B cell (primary cell): ENCODE measurements at regions not wholly inside any gene's neighbourhood (a gene's known extent, or its start where the extent isn't known, plus 50 kb on each side); places are given as distances from the start of the nearest gene placed in this dataset.

ENCODE experiments used
- ATAC-seq: fragments of 200-7000 bp; cut with Tn5 transposase; one replicate; pipeline ENCODE4 v1.10.0; 2021; ENCODE audit warnings: low read depth, mild to moderate bottlenecking, moderate number of reproducible peaks, moderate library complexity
- CTCF ChIA-PET: fragments of 350-600 bp; sonication (Branson Sonifier 250); formaldehyde crosslinking; loops from one replicate; lab custom pipeline; 2021; ENCODE audit warnings: antibody characterized with exemption, inconsistent platforms; lab: Charles Lee
- POLR2A ChIA-PET: fragments of 350-600 bp; sonication (Branson Sonifier 250); formaldehyde crosslinking; loops from one replicate; lab custom pipeline; 2021; ENCODE audit warnings: antibody characterized with exemption; lab: Charles Lee
- DNase-seq: peaks from one replicate; pipeline ENCODE4 v3.0.0; 2013
- H2AFZ ChIP-seq: 2 replicates; pipeline ENCODE4 v1.6.1; 2012; ENCODE audit warnings: mild to moderate bottlenecking, low read depth, low read length; ENCODE audit not compliant: insufficient read depth, poor library complexity, severe bottlenecking
- H3K27ac ChIP-seq, 2 donors: 1 replicate in 1 of 2; 2 replicates in 1 of 2; pipeline ENCODE4 v1.5.1; 2012 to 2013; ENCODE audit warnings: low read length in 2 of 2, mild to moderate bottlenecking in 2 of 2, moderate library complexity in 1 of 2
- H3K27me3 ChIP-seq, 4 experiments: fragments of 200-600 bp in 1 of 4; sonication (generic) in 1 of 4; replicated peaks in 1 of 4; 1 replicate in 2 of 4; 2 replicates in 2 of 4; pipeline versions ENCODE4 v1.6.1 to v1.7.0; 2013 to 2016; ENCODE audit warnings: low read length in 3 of 4, mild to moderate bottlenecking in 2 of 4, mixed read lengths in 1 of 4, moderate library complexity in 1 of 4; ENCODE audit not compliant: insufficient read depth in 4 of 4, control insufficient read depth in 3 of 4; ENCODE audit errors: control extremely low read depth in 1 of 4
- H3K36me3 ChIP-seq, 2 experiments: replicated peaks in 1 of 2; 1 replicate in 1 of 2; 2 replicates in 1 of 2; pipeline versions ENCODE4 v1.6.1 to v1.7.1; 2013; ENCODE audit warnings: low read length in 1 of 2; ENCODE audit not compliant: insufficient read depth in 2 of 2, control insufficient read depth in 1 of 2; ENCODE audit errors: control extremely low read depth in 1 of 2, extremely low read depth in 1 of 2
- H3K4me1 ChIP-seq, 2 donors: fragments of 200-600 bp in 1 of 2; sonication (generic) in 1 of 2; 1 replicate in 1 of 2; 2 replicates in 1 of 2; pipeline versions ENCODE4 v1.5.1 to v1.6.1; 2013 to 2017; ENCODE audit warnings: low read length in 2 of 2; ENCODE audit not compliant: control insufficient read depth in 2 of 2, insufficient read depth in 2 of 2
- H3K4me2 ChIP-seq: replicated peaks from 2 replicates; pipeline ENCODE3; 2012; ENCODE audit warnings: mild to moderate bottlenecking, low read depth, low read length; ENCODE audit not compliant: poor library complexity, severe bottlenecking
- H3K4me3 ChIP-seq, 5 experiments: fragments of 200-600 bp in 1 of 5; sonication (generic) in 1 of 5; 1 replicate in 3 of 5; 2 replicates in 2 of 5; pipeline versions ENCODE4 v1.5.1 to v1.7.0; 2011 to 2016; ENCODE audit warnings: low read length in 4 of 5, mild to moderate bottlenecking in 4 of 5, low read depth in 2 of 5, control low read depth in 1 of 5, moderate library complexity in 1 of 5; ENCODE audit not compliant: insufficient read depth in 1 of 5; ENCODE audit errors: control extremely low read depth in 1 of 5, extremely low read depth in 1 of 5
- H3K79me2 ChIP-seq: fragments of 200-600 bp; sonication (generic); one replicate; pipeline ENCODE4 v1.6.0; 2016; ENCODE audit warnings: low read length; ENCODE audit not compliant: control insufficient read depth, insufficient read depth
- H3K9ac ChIP-seq: fragments of 200-600 bp; sonication (generic); 2 replicates; pipeline ENCODE4 v1.6.1; 2017; ENCODE audit warnings: mild to moderate bottlenecking, low read length, moderate library complexity
- H3K9me3 ChIP-seq, 3 donors: one replicate each; pipeline versions ENCODE4 v1.6.1 to v1.7.1; 2013; ENCODE audit warnings: low read length in 2 of 3; ENCODE audit not compliant: control insufficient read depth in 2 of 3, insufficient read depth in 1 of 3; ENCODE audit errors: control extremely low read depth in 1 of 3
- H4K20me1 ChIP-seq: 2 replicates; pipeline ENCODE4 v1.6.0; 2012; ENCODE audit warnings: mild to moderate bottlenecking, low read length; ENCODE audit not compliant: insufficient read depth, control insufficient read depth, poor library complexity, severe bottlenecking
- H3K27ac Mint-ChIP-seq: one replicate; pipeline ENCODE4 v1.8.0; 2021; ENCODE audit warnings: mixed read lengths
- H3K27me3 Mint-ChIP-seq: one replicate; pipeline ENCODE4 v1.8.0; 2021; ENCODE audit warnings: mixed read lengths
- H3K4me1 Mint-ChIP-seq: one replicate; pipeline ENCODE4 v1.8.0; 2021; ENCODE audit warnings: mixed read lengths
- H3K4me3 Mint-ChIP-seq: one replicate; pipeline ENCODE4 v1.8.0; 2021; ENCODE audit warnings: mixed read lengths
- H3K9me3 Mint-ChIP-seq: one replicate; pipeline ENCODE4 v1.8.0; 2022; ENCODE audit warnings: mixed read lengths; ENCODE audit not compliant: insufficient read depth
- EZH2 ChIP-seq: IDR thresholded peaks from 2 replicates; pipeline ENCODE4 v1.6.1; 2012; ENCODE audit warnings: borderline replicate concordance, low read depth, mild to moderate bottlenecking, moderate library complexity, low read length; ENCODE audit not compliant: insufficient read depth, poor library complexity, severe bottlenecking
- WGBS: methylation state at CpG from one replicate; pipeline ENCODE4 v1.1.5; 2013; ENCODE audit warnings: missing lambda C conversion rate; ENCODE audit not compliant: insufficient coverage; 5-methylcytosine and 5-hydroxymethylcytosine counted together
- intact Hi-C: fragments of 100-400 bp; cut with micrococcal nuclease; formaldehyde crosslinking; loops from one replicate; pipeline ENCODE4 v1.10.0; 2022
- TF ChIP-seq, protein P1 (sequence below): fragments of 200-600 bp; IDR thresholded peaks from one replicate; pipeline ENCODE4 v1.8.0; 2022; ENCODE audit warnings: antibody characterized with exemption, mild to moderate bottlenecking

DNA sequence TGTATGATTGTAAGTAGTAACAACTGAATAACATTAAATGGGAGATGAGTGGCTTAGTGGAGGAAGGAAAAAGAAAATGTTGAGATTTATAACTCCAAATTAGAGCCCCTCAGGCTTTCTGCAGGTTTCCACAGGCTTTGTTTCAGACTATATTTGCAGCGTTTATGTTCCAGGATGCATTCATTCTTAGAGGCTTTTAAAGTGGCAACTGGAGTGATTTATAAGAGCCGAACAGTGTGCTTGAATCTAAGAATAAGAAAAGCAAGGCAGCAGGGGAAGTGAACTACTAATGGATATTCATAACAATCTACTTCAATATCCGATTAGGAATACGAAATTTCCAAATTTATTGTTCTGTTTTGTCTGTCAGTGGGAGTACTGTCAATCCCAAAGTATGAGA lies 91.0 kb downstream of the UFM1 start:
- Mint-ChIP-seq H3K4me1 (no peaks in the 10 kb centered on the region), H3K9me3 (no peaks in the 10 kb centered on the region), H3K27me3 (no peaks in the 10 kb centered on the region), H3K27ac (no peak overlapping the region), H3K4me3 (no peak overlapping the region)
- 20% methylated on average over 1 of the region's 4 CpGs for WGBS
- H3K9me3 ChIP-seq, result no peaks in the 10 kb centered on the region
- H3K79me2 ChIP-seq, result no peaks in the 10 kb centered on the region
- ATAC-seq (no peak), DNase-seq (no peak)
- H3K4me1 ChIP-seq, result no peaks in the 10 kb centered on the region
- H3K4me2 ChIP-seq, result no peak overlapping the region
- no peaks in the 10 kb centered on the region for H3K27me3 ChIP-seq
- CTCF ChIA-PET, result no interaction called here
- H3K27ac ChIP-seq, result no peak overlapping the region
- H3K36me3 ChIP-seq, result no peaks in the 10 kb centered on the region
- POLR2A ChIA-PET, result no interaction called here
- no peak overlapping the region for H2AFZ ChIP-seq
- no peak overlapping the region for H3K9ac ChIP-seq
- intact Hi-C loops, result no loop called here
- H3K4me3 ChIP-seq, result no peak overlapping the region
- no peaks in the 10 kb centered on the region for H4K20me1 ChIP-seq
- no peak for TF ChIP-seq EZH2
- TF ChIP-seq, protein P1, sequence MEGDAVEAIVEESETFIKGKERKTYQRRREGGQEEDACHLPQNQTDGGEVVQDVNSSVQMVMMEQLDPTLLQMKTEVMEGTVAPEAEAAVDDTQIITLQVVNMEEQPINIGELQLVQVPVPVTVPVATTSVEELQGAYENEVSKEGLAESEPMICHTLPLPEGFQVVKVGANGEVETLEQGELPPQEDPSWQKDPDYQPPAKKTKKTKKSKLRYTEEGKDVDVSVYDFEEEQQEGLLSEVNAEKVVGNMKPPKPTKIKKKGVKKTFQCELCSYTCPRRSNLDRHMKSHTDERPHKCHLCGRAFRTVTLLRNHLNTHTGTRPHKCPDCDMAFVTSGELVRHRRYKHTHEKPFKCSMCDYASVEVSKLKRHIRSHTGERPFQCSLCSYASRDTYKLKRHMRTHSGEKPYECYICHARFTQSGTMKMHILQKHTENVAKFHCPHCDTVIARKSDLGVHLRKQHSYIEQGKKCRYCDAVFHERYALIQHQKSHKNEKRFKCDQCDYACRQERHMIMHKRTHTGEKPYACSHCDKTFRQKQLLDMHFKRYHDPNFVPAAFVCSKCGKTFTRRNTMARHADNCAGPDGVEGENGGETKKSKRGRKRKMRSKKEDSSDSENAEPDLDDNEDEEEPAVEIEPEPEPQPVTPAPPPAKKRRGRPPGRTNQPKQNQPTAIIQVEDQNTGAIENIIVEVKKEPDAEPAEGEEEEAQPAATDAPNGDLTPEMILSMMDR, result no peak

DNA sequence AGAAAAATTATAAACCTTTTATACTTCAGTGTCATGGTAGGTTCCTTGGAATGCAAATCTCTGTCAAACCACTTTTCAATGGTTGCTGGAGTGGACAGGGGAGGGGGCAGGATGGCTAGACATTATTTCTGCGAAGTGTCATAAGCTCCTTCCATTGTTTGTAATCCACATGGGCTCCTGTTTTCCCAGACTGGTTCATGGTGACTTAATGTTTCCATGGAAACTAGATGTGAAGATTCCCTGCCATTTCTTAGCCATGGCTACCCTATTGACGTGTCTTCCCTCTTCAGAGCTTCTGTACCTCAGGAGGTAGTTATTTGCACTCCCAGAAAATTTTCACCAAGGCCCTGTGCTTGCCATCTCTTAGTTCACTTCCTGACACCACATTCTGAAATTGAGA lies 95.3 kb downstream of the UFM1 start:
- H3K27ac Mint-ChIP-seq, result no peak overlapping the region

More for the DNA sequence above, 95.3 kb downstream of the UFM1 start:
- intact Hi-C loops, result no loop called here
- ChIA-PET CTCF (no interaction called here), POLR2A (no interaction called here)
- Mint-ChIP-seq H3K4me1 (no peaks in the 10 kb centered on the region), H3K4me3 (no peak overlapping the region), H3K9me3 (no peaks in the 10 kb centered on the region), H3K27me3 (no peaks in the 10 kb centered on the region)
- Histone ChIP-seq H3K36me3 (no peaks in the 10 kb centered on the region), H3K79me2 (no peaks in the 10 kb centered on the region), H3K27me3 (no peaks in the 10 kb centered on the region), H3K9ac (no peak overlapping the region), H3K27ac (no peak overlapping the region), H3K4me2 (no peak overlapping the region), H3K4me3 (no peak overlapping the region), H3K4me1 (no peaks in the 10 kb centered on the region), H3K9me3 (no peaks in the 10 kb centered on the region), H4K20me1 (no peaks in the 10 kb centered on the region), H2AFZ (no peak overlapping the region)
- 86% methylated on average over 2 of the region's 2 CpGs for WGBS
- DNase-seq, result no peak
- no peak for TF ChIP-seq EZH2
- TF ChIP-seq, protein P1, result no peak
- ATAC-seq, result no peak
